Inflammatory macrophage treated with lipopolysaccharide for 1 hour (primary cell): ENCODE measurements at regions not wholly inside any gene's neighbourhood (a gene's known extent, or its start where the extent isn't known, plus 50 kb on each side); places are given as distances from the start of the nearest gene placed in this dataset.
A peak's percentile ranks its signal among the peaks of the same experiment; 100 is the strongest.

ENCODE experiments used
- DNase-seq, 2 donors: peaks; one replicate each; pipeline ENCODE4 v3.0.0-alpha.2; 2020 to 2022

- DNase-seq, result no peak
Observed at GRCh38 chr14:34348592-34348991, 113.4 kb downstream of the SPTSSA start.

- DNase-seq, result no peak
Observed at GRCh38 chr14:34347683-34348082, 114.4 kb downstream of the SPTSSA start.

- no peak for DNase-seq
Observed at GRCh38 chr14:34345718-34346465, 116.1 kb downstream of the SPTSSA start.

GRCh38 chr14:34344318-34344717, 117.7 kb downstream of the SPTSSA start:
- no peak for DNase-seq

- no peak for DNase-seq
Observed at GRCh38 chr14:34340025-34340625, 121.9 kb downstream of the SPTSSA start.

GRCh38 chr14:34338056-34338455, 124.0 kb downstream of the SPTSSA start:
- DNase-seq, result no peak

GRCh38 chr14:34336501-34336900, 125.5 kb downstream of the SPTSSA start:
- no peak for DNase-seq

GRCh38 chr14:34335968-34336367, 126.1 kb downstream of the SPTSSA start:
- no peak for DNase-seq

GRCh38 chr14:34334329-34334728, 127.7 kb downstream of the SPTSSA start:
- no peak for DNase-seq

- peak; percentile 34 to 83 for DNase-seq
Observed at GRCh38 chr14:34331728-34332623, 130.1 kb downstream of the SPTSSA start.

GRCh38 chr14:34330846-34331245, 131.2 kb downstream of the SPTSSA start:
- DNase-seq, result no peak

- no peak for DNase-seq
Observed at GRCh38 chr14:34329301-34329700, 132.7 kb downstream of the SPTSSA start.

GRCh38 chr14:34328178-34328577, 133.9 kb downstream of the SPTSSA start:
- DNase-seq, result no peak

- DNase-seq, result no peak
Observed at GRCh38 chr14:34325493-34325892, 136.5 kb downstream of the SPTSSA start.

- peak; percentile 16 to 50 for DNase-seq
Observed at GRCh38 chr14:34324363-34324795, 137.7 kb downstream of the SPTSSA start.

- peak; percentile 33 to 77 for DNase-seq
Observed at GRCh38 chr14:34322940-34323418, 139.1 kb downstream of the SPTSSA start.

GRCh38 chr14:34319140-34319539, 142.9 kb downstream of the SPTSSA start:
- DNase-seq, result no peak

GRCh38 chr14:34318014-34318413, 144.0 kb downstream of the SPTSSA start:
- no peak for DNase-seq

GRCh38 chr14:34310724-34311123, 151.3 kb downstream of the SPTSSA start:
- no peak for DNase-seq

GRCh38 chr14:34303811-34304210, 158.2 kb downstream of the SPTSSA start:
- no peak for DNase-seq

- DNase-seq, result no peak
Observed at GRCh38 chr14:34302654-34303053, 159.4 kb downstream of the SPTSSA start.

GRCh38 chr14:34300882-34301734, 160.9 kb downstream of the SPTSSA start:
- DNase-seq, result peak in 1 of 2 donors; percentile 40
